Epithelial cell of proximal tubule (primary cell): ENCODE measurements at regions not wholly inside any gene's neighbourhood (a gene's known extent, or its start where the extent isn't known, plus 50 kb on each side); places are given as distances from the start of the nearest gene placed in this dataset.

Experiments used
- DNase-seq: peaks from one replicate; pipeline ENCODE4 v3.0.0-alpha.2; 2011; ENCODE audit warnings: low read depth
- H3K4me3 ChIP-seq: 2 replicates; pipeline ENCODE4 v1.5.1; 2011; ENCODE audit warnings: low read depth, mild to moderate bottlenecking, low read length
- TF ChIP-seq, protein P1 (sequence below): conservative IDR thresholded peaks from 2 replicates; pipeline ENCODE4 v1.5.1; 2012; ENCODE audit warnings: low read depth, mild to moderate bottlenecking, low read length

DNA sequence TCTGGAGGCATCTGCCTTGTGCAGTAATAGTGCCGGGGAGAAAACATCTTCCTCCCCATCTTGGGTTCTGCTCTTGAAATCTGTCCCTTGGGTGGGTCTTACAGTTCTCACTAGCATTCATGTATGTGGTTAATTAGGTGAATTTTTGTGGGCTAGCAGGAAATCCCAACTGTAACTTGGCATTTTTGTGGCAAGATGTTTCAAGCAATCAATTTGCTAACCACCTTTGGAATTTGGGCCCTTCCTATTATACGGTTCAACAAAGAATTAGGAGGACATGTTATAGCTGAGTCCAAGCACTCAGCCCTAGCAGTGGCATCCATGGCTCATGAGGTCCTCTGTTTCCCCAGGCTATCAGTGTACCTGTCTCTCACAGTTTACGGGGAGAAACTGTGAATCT lies 89.1 kb upstream of the MTNR1B start:
- no peak overlapping the region for H3K4me3 ChIP-seq
- DNase-seq, result no peak
- TF ChIP-seq, protein P1, sequence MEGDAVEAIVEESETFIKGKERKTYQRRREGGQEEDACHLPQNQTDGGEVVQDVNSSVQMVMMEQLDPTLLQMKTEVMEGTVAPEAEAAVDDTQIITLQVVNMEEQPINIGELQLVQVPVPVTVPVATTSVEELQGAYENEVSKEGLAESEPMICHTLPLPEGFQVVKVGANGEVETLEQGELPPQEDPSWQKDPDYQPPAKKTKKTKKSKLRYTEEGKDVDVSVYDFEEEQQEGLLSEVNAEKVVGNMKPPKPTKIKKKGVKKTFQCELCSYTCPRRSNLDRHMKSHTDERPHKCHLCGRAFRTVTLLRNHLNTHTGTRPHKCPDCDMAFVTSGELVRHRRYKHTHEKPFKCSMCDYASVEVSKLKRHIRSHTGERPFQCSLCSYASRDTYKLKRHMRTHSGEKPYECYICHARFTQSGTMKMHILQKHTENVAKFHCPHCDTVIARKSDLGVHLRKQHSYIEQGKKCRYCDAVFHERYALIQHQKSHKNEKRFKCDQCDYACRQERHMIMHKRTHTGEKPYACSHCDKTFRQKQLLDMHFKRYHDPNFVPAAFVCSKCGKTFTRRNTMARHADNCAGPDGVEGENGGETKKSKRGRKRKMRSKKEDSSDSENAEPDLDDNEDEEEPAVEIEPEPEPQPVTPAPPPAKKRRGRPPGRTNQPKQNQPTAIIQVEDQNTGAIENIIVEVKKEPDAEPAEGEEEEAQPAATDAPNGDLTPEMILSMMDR, result no peak

DNA sequence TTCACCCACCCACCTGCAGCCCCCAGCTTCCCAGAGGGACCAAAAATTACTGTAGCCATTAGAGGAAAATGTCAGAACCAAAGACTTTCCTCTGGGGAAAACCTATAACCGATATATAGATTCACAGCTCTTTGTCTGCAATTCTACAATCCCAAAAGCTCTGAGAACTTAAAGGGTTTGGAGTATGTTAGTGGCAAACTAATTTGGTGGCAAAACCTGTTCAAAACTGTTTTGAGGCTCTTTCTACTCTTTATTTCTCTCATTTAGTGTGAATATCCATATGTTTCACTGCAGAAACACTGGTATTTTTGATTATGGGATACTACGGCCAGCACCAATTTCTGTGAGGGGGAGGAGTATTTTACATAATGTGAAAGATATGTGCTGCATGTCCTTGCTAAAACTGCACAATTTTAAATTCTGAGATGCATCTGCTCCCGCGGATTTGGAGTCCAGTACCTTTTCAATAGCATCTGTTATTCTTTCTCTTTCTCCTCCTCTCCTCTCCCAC lies 87.5 kb upstream of the MTNR1B start:
- H3K4me3 ChIP-seq, result no peak overlapping the region
- TF ChIP-seq, protein P1, result no peak
- DNase-seq, result no peak

DNA sequence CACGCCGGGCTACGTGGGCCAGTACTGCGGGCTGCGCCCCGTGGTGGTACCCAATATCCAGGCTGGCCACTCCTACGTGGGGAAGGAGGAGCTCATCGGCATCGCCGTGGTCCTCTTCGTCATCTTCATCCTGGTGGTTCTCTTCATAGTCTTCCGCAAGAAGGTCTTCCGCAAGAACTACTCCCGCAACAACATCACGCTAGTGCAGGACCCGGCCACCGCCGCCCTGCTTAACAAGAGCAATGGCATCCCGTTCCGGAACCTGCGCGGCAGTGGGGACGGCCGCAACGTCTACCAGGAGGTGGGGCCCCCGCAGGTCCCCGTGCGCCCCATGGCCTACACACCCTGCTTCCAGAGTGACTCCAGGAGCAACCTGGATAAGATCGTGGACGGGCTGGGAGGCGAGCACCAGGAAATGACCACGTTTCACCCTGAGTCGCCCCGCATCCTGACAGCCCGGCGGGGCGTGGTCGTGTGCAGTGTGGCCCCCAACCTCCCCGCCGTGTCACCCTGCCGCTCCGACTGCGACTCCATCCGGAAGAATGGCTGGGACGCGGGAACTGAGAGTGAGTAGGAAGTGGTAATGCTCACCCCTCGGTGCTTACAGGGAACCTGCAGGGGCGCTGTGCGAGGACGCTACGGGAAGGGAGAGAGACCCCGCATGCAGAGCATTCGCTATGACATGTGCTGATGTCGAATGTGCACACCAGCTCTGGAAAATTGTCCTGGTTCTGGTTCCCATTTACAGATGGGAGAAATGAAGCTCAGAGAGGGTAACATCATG lies 86.4 kb upstream of the MTNR1B start:
- H3K4me3 ChIP-seq, result no peak overlapping the region
- TF ChIP-seq, protein P1, result no peak
- no peak for DNase-seq

DNA sequence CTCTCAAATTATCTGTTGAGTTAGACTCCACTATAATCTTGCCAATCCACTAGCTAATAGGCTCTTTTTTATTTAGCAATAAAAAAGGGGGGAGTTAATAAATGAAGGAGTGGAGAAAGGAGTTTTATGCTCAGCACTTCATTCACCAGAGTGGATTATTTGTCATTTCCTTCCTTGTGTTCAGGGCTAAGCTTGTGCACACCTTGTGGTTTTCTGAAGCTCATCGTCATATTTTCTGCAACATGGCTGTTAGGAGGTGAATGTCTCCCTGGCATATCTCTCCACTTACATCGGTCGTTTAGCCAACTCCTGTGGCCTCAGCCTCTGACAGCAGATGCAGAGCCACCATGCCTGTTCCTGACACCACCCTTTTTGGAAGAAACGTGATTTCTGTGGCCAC lies 83.9 kb upstream of the MTNR1B start:
- DNase-seq, result no peak

DNA sequence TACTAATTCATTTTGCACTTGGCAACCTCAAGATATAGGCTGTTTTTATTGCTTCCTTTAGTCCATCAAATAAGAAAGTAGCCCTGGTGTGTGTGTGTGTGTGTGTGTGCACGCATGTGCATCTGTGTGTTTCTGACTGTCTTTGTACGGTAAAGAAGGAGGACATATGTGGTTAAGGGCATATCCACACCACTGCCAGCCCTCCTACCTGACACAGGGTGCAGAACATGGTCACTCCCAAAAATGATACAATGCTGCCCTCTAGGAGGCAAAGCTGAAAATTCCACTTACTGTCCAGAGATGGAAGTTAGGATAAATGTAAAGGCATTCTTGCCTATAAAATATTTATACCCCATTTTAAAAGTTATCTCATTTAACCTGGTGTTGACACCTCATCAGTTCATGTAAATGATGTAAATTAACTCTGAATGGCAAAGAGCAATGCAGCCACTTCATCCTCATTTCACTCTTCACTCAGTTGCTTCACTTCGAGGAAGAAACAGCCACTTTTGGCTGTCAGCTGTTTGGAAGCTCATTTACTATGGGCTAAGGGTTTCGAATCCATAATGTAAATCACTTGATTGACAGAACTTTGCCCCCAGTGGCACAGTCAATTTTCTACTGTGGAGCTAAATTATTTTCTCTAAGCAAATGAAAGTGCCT lies 83.1 kb upstream of the MTNR1B start:
- peak; percentile 12 for DNase-seq
- no peak overlapping the region for H3K4me3 ChIP-seq
- TF ChIP-seq, protein P1, result peak; percentile 80

More for the DNA sequence above, 83.9 kb upstream of the MTNR1B start:
- H3K4me3 ChIP-seq, result no peak overlapping the region
- TF ChIP-seq, protein P1, result no peak

DNA sequence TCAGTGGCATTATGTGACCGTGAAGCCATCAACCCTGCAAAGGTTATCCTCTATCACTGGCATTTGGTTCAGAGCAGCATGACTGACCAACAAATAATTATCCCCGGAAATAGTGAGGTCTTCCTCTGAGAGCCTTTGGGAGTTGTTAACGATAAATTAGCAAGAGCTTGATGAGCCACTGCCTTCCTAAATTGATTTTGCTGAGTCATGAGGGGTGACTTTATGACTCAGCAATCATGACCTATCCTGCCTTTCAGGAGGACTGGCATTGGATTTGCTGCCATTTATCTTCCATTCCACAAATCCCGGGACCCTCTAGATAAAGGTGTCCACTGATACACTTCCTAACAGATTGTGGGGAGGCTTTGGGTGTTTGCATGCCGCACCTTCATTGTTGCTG lies 80.8 kb upstream of the MTNR1B start:
- no peak for DNase-seq
- TF ChIP-seq, protein P1, result no peak
- no peak overlapping the region for H3K4me3 ChIP-seq
